WTC11 (cell line): ENCODE measurements at regions not wholly inside any gene's neighbourhood (a gene's known extent, or its start where the extent isn't known, plus 50 kb on each side); places are given as distances from the start of the nearest gene placed in this dataset.

Experiments used
- ATAC-seq: fragments of 200-7000 bp; cut with Tn5 transposase; 2 replicates; pipeline ENCODE4 v1.10.0; 2021; ENCODE audit warnings: mild to moderate bottlenecking, moderate library complexity
- CTCF ChIA-PET: fragments of 300-600 bp; sonication (Branson Sonifier 250); formaldehyde crosslinking; loops from one replicate; lab custom pipeline; 2021; ENCODE audit warnings: antibody characterized with exemption; lab: Charles Lee
- POLR2A ChIA-PET: fragments of 350-600 bp; sonication (Branson Sonifier 250); formaldehyde crosslinking; loops from one replicate; lab custom pipeline; 2021; ENCODE audit warnings: antibody characterized with exemption; lab: Charles Lee
- DNase-seq: peaks from one replicate; pipeline ENCODE4 v3.0.0; 2021; ENCODE audit warnings: low spot score
- H3K27ac Mint-ChIP-seq: 2 replicates; pipeline ENCODE4 v1.8.0; 2021; ENCODE audit warnings: mixed read lengths
- H3K27me3 Mint-ChIP-seq: 2 replicates; pipeline ENCODE4 v1.8.0; 2021; ENCODE audit warnings: low read depth, mild to moderate bottlenecking, moderate library complexity, mixed read lengths
- H3K36me3 Mint-ChIP-seq: 2 replicates; pipeline ENCODE4 v1.8.0; 2021; ENCODE audit warnings: mixed read lengths
- H3K4me1 Mint-ChIP-seq: 2 replicates; pipeline ENCODE4 v1.8.0; 2022; ENCODE audit warnings: mixed read lengths
- H3K4me3 Mint-ChIP-seq: 2 replicates; pipeline ENCODE4 v1.8.0; 2021; ENCODE audit warnings: mild to moderate bottlenecking, moderate library complexity, mixed read lengths
- H3K9me3 Mint-ChIP-seq: 2 replicates; pipeline ENCODE4 v1.8.0; 2021; ENCODE audit warnings: mixed read lengths
- ATF3 ChIP-seq: sonication (generic); formaldehyde crosslinking; conservative IDR thresholded peaks from 2 replicates; pipeline ENCODE4 v1.8.1; 2022; ENCODE audit warnings: mild to moderate bottlenecking, missing genetic modification reagents
- CTCF ChIP-seq: fragments of 200-600 bp; IDR thresholded peaks from 2 replicates; pipeline ENCODE4 v1.8.0; 2022; ENCODE audit warnings: antibody characterized with exemption
- ELF4 ChIP-seq: sonication (generic); formaldehyde crosslinking; IDR thresholded peaks from 2 replicates; pipeline ENCODE4 v1.8.1; 2022; ENCODE audit warnings: low read depth, mild to moderate bottlenecking, moderate library complexity, missing genetic modification reagents
- EMX1 ChIP-seq: fragments of 250-450 bp; sonication (Bioruptor Pico); IDR thresholded peaks from 2 replicates; pipeline ENCODE4 v1.8.0; 2021; ENCODE audit warnings: mild to moderate bottlenecking
- ERG ChIP-seq: fragments of 250-450 bp; sonication (Bioruptor Pico); IDR thresholded peaks from 2 replicates; pipeline ENCODE4 v1.8.0; 2021; ENCODE audit warnings: mild to moderate bottlenecking
- IRF1 ChIP-seq: sonication (generic); formaldehyde crosslinking; IDR thresholded peaks from 2 replicates; pipeline ENCODE4 v1.8.0; 2023; ENCODE audit warnings: missing genetic modification reagents
- NFYB ChIP-seq: sonication (generic); formaldehyde crosslinking; conservative IDR thresholded peaks from 2 replicates; pipeline ENCODE4 v1.8.0; 2022; ENCODE audit warnings: low read depth, missing genetic modification reagents
- RORB ChIP-seq: fragments of 250-450 bp; sonication (Bioruptor Pico); IDR thresholded peaks from 2 replicates; pipeline ENCODE4 v1.9.0; 2021; ENCODE audit warnings: mild to moderate bottlenecking
- SMAD4 ChIP-seq: sonication (generic); formaldehyde crosslinking; IDR thresholded peaks from 2 replicates; pipeline ENCODE4 v1.8.0; 2022; ENCODE audit warnings: mild to moderate bottlenecking, missing genetic modification reagents
- TCF7 ChIP-seq: sonication (generic); formaldehyde crosslinking; IDR thresholded peaks from 2 replicates; pipeline ENCODE4 v1.8.0; 2022; ENCODE audit warnings: mild to moderate bottlenecking, low read depth, missing genetic modification reagents, moderate library complexity
- TEAD1 ChIP-seq: sonication (generic); formaldehyde crosslinking; IDR thresholded peaks from 2 replicates; pipeline ENCODE4 v1.8.0; 2022; ENCODE audit warnings: mild to moderate bottlenecking, missing genetic modification reagents
- TEAD4 ChIP-seq: sonication (generic); formaldehyde crosslinking; IDR thresholded peaks from 2 replicates; pipeline ENCODE4 v1.8.0; 2022; ENCODE audit warnings: mild to moderate bottlenecking, missing genetic modification reagents
- TP53 ChIP-seq: sonication (generic); formaldehyde crosslinking; IDR thresholded peaks from 2 replicates; pipeline ENCODE4 v1.8.1; 2023; ENCODE audit warnings: mild to moderate bottlenecking, missing genetic modification reagents
- ZNF121 ChIP-seq: sonication (generic); formaldehyde crosslinking; IDR thresholded peaks from 2 replicates; pipeline ENCODE4 v1.8.0; 2023; ENCODE audit warnings: missing genetic modification reagents
- ZNF219 ChIP-seq: sonication (generic); formaldehyde crosslinking; IDR thresholded peaks from 2 replicates; pipeline ENCODE4 v1.8.0; 2023; ENCODE audit warnings: missing genetic modification reagents, mild to moderate bottlenecking, borderline replicate concordance
- ZNF232 ChIP-seq: sonication (generic); formaldehyde crosslinking; IDR thresholded peaks from 2 replicates; pipeline ENCODE4 v1.8.0; 2022; ENCODE audit warnings: mild to moderate bottlenecking, missing genetic modification reagents
- ZNF423 ChIP-seq: fragments of 250-450 bp; sonication (Bioruptor Pico); IDR thresholded peaks from 2 replicates; pipeline ENCODE4 v2.1.2; 2022; ENCODE audit warnings: mild to moderate bottlenecking, moderate library complexity
- ZNF671 ChIP-seq: fragments of 250-450 bp; sonication (Bioruptor Pico); IDR thresholded peaks from 2 replicates; pipeline ENCODE4 v1.8.0; 2021; ENCODE audit warnings: mild to moderate bottlenecking

- Mint-ChIP-seq H3K4me1 (peaks cover 18% of the 10 kb centered on the region), H3K36me3 (no peaks in the 10 kb centered on the region), H3K27ac (no peak overlapping the region), H3K9me3 (peaks cover 13% of the 10 kb centered on the region), H3K4me3 (no peak overlapping the region), H3K27me3 (no peaks in the 10 kb centered on the region; the same call in 1 of the 2 replicates)
- CTCF ChIA-PET = no interaction called here
- no peak for ATAC-seq
- TF ChIP-seq IRF1 (CRISPR knock-in tag) (no peak), TP53 (no peak)
- no peak for DNase-seq
- POLR2A ChIA-PET = no interaction called here
Measured at GRCh38 chr13:48920730-48921129, 55.0 kb upstream of the FNDC3A start.

- no peak overlapping the region for H3K4me3 Mint-ChIP-seq
- POLR2A ChIA-PET = no interaction called here
- no peak for DNase-seq
- CTCF ChIA-PET = no interaction called here
- peaks cover 18% of the 10 kb centered on the region for H3K4me1 Mint-ChIP-seq
- no peak for TF ChIP-seq TEAD4 (CRISPR knock-in tag)
- TF ChIP-seq TP53 = no peak
- TF ChIP-seq NFYB (CRISPR knock-in tag) = no peak
- TF ChIP-seq TEAD1 = no peak
- no peak for TF ChIP-seq EMX1 (CRISPR knock-in tag)
- TF ChIP-seq, all 79 proteins: peak for 0
- no peaks in the 10 kb centered on the region; the same call in 1 of the 2 replicates for H3K27me3 Mint-ChIP-seq
- no peak overlapping the region for H3K27ac Mint-ChIP-seq
- ATAC-seq = no peak
- peaks cover 8% of the 10 kb centered on the region for H3K9me3 Mint-ChIP-seq
- no peaks in the 10 kb centered on the region for H3K36me3 Mint-ChIP-seq
Measured at GRCh38 chr13:48923376-48923775, 52.3 kb upstream of the FNDC3A start.

- TF ChIP-seq ZNF423 = no peak
- no peak for TF ChIP-seq RORB (CRISPR knock-in tag)
- no peak for TF ChIP-seq ERG
- TF ChIP-seq CTCF = no peak
- TF ChIP-seq ELF4 (CRISPR knock-in tag) = no peak
- TF ChIP-seq ZNF232 (CRISPR knock-in tag) = no peak
- TF ChIP-seq SMAD4 (CRISPR knock-in tag) = no peak
- no peak for TF ChIP-seq TCF7 (CRISPR knock-in tag)
- TF ChIP-seq ZNF671 (CRISPR knock-in tag) = no peak
- no peak for TF ChIP-seq ATF3 (CRISPR knock-in tag)
- TF ChIP-seq ZNF219 (CRISPR knock-in tag) = no peak
- TF ChIP-seq ZNF121 (CRISPR knock-in tag) = no peak
- ChIA-PET POLR2A (no interaction called here), CTCF (no interaction called here)
- peaks cover 18% of the 10 kb centered on the region for H3K4me1 Mint-ChIP-seq
- H3K27me3 Mint-ChIP-seq = no peaks in the 10 kb centered on the region; the same call in 1 of the 2 replicates
- H3K27ac Mint-ChIP-seq = no peak overlapping the region
- H3K36me3 Mint-ChIP-seq = no peaks in the 10 kb centered on the region
- peaks cover 8% of the 10 kb centered on the region for H3K9me3 Mint-ChIP-seq
- DNase-seq = no peak
- H3K4me3 Mint-ChIP-seq = no peak overlapping the region
- no peak for ATAC-seq
Measured at GRCh38 chr13:48925001-48925400, 50.7 kb upstream of the FNDC3A start.
